NCI-H345 treated with DMSO at 0.1 percent for 48 hours (cell line): ENCODE measurements at regions not wholly inside any gene's neighbourhood (a gene's known extent, or its start where the extent isn't known, plus 50 kb on each side); places are given as distances from the start of the nearest gene placed in this dataset.

Experiments
- DNase-seq: peaks from one replicate; lab custom pipeline; 2025; ENCODE audit not compliant: unreplicated experiment; lab: John Stamatoyannopoulos, UW

GRCh38 chr6:139583420-139583819 is 209.0 kb upstream of the CITED2 start:
- DNase-seq, result no peak

GRCh38 chr6:139582956-139583355 is 208.5 kb upstream of the CITED2 start:
- DNase-seq, result no peak

- DNase-seq, result no peak
Measured at GRCh38 chr6:139581485-139581865, 207.0 kb upstream of the CITED2 start.

GRCh38 chr6:139580592-139581484 is 206.4 kb upstream of the CITED2 start:
- DNase-seq, result no peak

GRCh38 chr6:139577763-139578604 is 203.5 kb upstream of the CITED2 start:
- DNase-seq, result no peak

- DNase-seq, result no peak
Measured at GRCh38 chr6:139577124-139577762, 202.8 kb upstream of the CITED2 start.

- DNase-seq, result no peak
Measured at GRCh38 chr6:139572001-139572400, 197.6 kb upstream of the CITED2 start.

GRCh38 chr6:139570166-139570565 is 195.7 kb upstream of the CITED2 start:
- no peak for DNase-seq

GRCh38 chr6:139569566-139569965 is 195.1 kb upstream of the CITED2 start:
- DNase-seq, result no peak

GRCh38 chr6:139568956-139569538 is 194.6 kb upstream of the CITED2 start:
- no peak for DNase-seq

GRCh38 chr6:139568151-139568955 is 193.9 kb upstream of the CITED2 start:
- DNase-seq, result no peak

GRCh38 chr6:139567095-139567494 is 192.6 kb upstream of the CITED2 start:
- no peak for DNase-seq

- DNase-seq, result no peak
Measured at GRCh38 chr6:139565591-139565990, 191.1 kb upstream of the CITED2 start.

GRCh38 chr6:139557547-139557946 is 183.1 kb upstream of the CITED2 start:
- no peak for DNase-seq

- no peak for DNase-seq
Measured at GRCh38 chr6:139556532-139556931, 182.1 kb upstream of the CITED2 start.

GRCh38 chr6:139553916-139554315 is 179.5 kb upstream of the CITED2 start:
- DNase-seq, result no peak

- DNase-seq, result no peak
Measured at GRCh38 chr6:139551376-139551775, 176.9 kb upstream of the CITED2 start.

GRCh38 chr6:139550361-139550760 is 175.9 kb upstream of the CITED2 start:
- DNase-seq, result no peak

GRCh38 chr6:139549561-139550070 is 175.2 kb upstream of the CITED2 start:
- DNase-seq, result no peak

- DNase-seq, result no peak
Measured at GRCh38 chr6:139547804-139548203, 173.4 kb upstream of the CITED2 start.
